H9 (cell line): ENCODE measurements at regions not wholly inside any gene's neighbourhood (a gene's known extent, or its start where the extent isn't known, plus 50 kb on each side); places are given as distances from the start of the nearest gene placed in this dataset.

Experiments used
- DNase-seq: peaks from one replicate; pipeline ENCODE4 v3.0.0-alpha.2; 2017
- H2AFZ ChIP-seq: one replicate; pipeline ENCODE4 v1.6.1; 2013; ENCODE audit warnings: mild to moderate bottlenecking, low read length, control low read depth, moderate library complexity
- H2AK5ac ChIP-seq: 2 replicates; pipeline ENCODE4 v1.6.1; 2013; ENCODE audit warnings: low read length, control low read depth, mixed read lengths; ENCODE audit not compliant: insufficient read length
- H2BK120ac ChIP-seq: one replicate; pipeline ENCODE4 v1.6.1; 2013; ENCODE audit warnings: low read depth, mild to moderate bottlenecking, low read length, control low read depth, inconsistent platforms; ENCODE audit not compliant: poor library complexity, severe bottlenecking
- H2BK12ac ChIP-seq: 2 replicates; pipeline ENCODE4 v1.6.1; 2013; ENCODE audit warnings: low read length, control low read depth, mixed read lengths, low read depth; ENCODE audit not compliant: insufficient read length
- H2BK15ac ChIP-seq: 2 replicates; pipeline ENCODE4 v1.6.1; 2013; ENCODE audit warnings: low read depth, low read length, control low read depth
- H2BK20ac ChIP-seq: one replicate; pipeline ENCODE4 v1.6.1; 2013; ENCODE audit warnings: low read depth, mild to moderate bottlenecking, low read length, control low read depth, inconsistent platforms; ENCODE audit not compliant: poor library complexity, severe bottlenecking
- H2BK5ac ChIP-seq: 2 replicates; pipeline ENCODE4 v1.6.1; 2013; ENCODE audit warnings: low read length, control low read depth, mixed read lengths; ENCODE audit not compliant: insufficient read length
- H3K14ac ChIP-seq: 2 replicates; pipeline ENCODE4 v1.6.1; 2013; ENCODE audit warnings: low read length, control low read depth; ENCODE audit not compliant: insufficient read depth
- H3K18ac ChIP-seq: 2 replicates; pipeline ENCODE4 v1.6.1; 2013; ENCODE audit warnings: low read depth, mild to moderate bottlenecking, mixed read lengths, low read length, control low read depth; ENCODE audit not compliant: insufficient read length
- H3K23ac ChIP-seq: 2 replicates; pipeline ENCODE4 v1.6.1; 2013; ENCODE audit warnings: low read length, control low read depth, mixed read lengths, low read depth; ENCODE audit not compliant: insufficient read length
- H3K23me2 ChIP-seq: 2 replicates; pipeline ENCODE4 v1.6.1; 2013; ENCODE audit warnings: low read depth, mild to moderate bottlenecking, mixed read lengths, low read length, control low read depth; ENCODE audit not compliant: insufficient read length, poor library complexity, severe bottlenecking
- H3K27ac ChIP-seq: 2 replicates; pipeline ENCODE4 v1.5.1; 2013; ENCODE audit warnings: low read length, control low read depth, mixed read lengths, low read depth; ENCODE audit not compliant: insufficient read length
- H3K27me3 ChIP-seq: 2 replicates; pipeline ENCODE4 v1.6.1; 2013; ENCODE audit warnings: low read length, control low read depth, inconsistent platforms; ENCODE audit not compliant: insufficient read depth
- H3K4ac ChIP-seq: 2 replicates; pipeline ENCODE4 v1.6.1; 2013; ENCODE audit warnings: low read depth, mild to moderate bottlenecking, control low read depth, inconsistent platforms, low read length, moderate library complexity
- H3K4me1 ChIP-seq: 2 replicates; pipeline ENCODE4 v1.6.1; 2013; ENCODE audit warnings: low read length, control low read depth, inconsistent platforms; ENCODE audit not compliant: insufficient read depth
- H3K4me2 ChIP-seq: 2 replicates; pipeline ENCODE4 v1.6.1; 2013; ENCODE audit warnings: low read length, control low read depth, mixed read lengths; ENCODE audit not compliant: insufficient read length, insufficient read depth
- H3K56ac ChIP-seq: 2 replicates; pipeline ENCODE4 v1.6.1; 2013; ENCODE audit warnings: low read depth, mild to moderate bottlenecking, mixed read lengths, low read length, control low read depth; ENCODE audit not compliant: insufficient read length
- H3K79me1 ChIP-seq: 2 replicates; pipeline ENCODE4 v1.6.1; 2013; ENCODE audit warnings: low read depth, mild to moderate bottlenecking, moderate library complexity, low read length, control low read depth, inconsistent platforms; ENCODE audit not compliant: insufficient read depth, poor library complexity, severe bottlenecking
- H3K79me2 ChIP-seq: 2 replicates; pipeline ENCODE4 v1.6.1; 2013; ENCODE audit warnings: low read length, control low read depth, inconsistent platforms; ENCODE audit not compliant: insufficient read depth
- H3K9ac ChIP-seq: 2 replicates; pipeline ENCODE4 v1.6.1; 2013; ENCODE audit warnings: low read length, control low read depth, mixed read lengths; ENCODE audit not compliant: insufficient read length; ENCODE audit errors: extremely low read depth
- H3K9me3 ChIP-seq: one replicate; pipeline ENCODE4 v1.6.1; 2013; ENCODE audit warnings: low read depth, low read length, inconsistent platforms; ENCODE audit not compliant: control insufficient read depth
- H3T11ph ChIP-seq: one replicate; pipeline ENCODE4 v1.6.1; 2013; ENCODE audit warnings: mild to moderate bottlenecking, low read length, control low read depth, inconsistent platforms
- H4K20me1 ChIP-seq: one replicate; pipeline ENCODE4 v1.6.1; 2013; ENCODE audit not compliant: control insufficient read depth, insufficient read length, insufficient read depth
- H4K5ac ChIP-seq: 2 replicates; pipeline ENCODE4 v1.6.1; 2013; ENCODE audit warnings: low read depth, mild to moderate bottlenecking, mixed read lengths, low read length, control low read depth; ENCODE audit not compliant: insufficient read length
- H4K8ac ChIP-seq: replicated peaks from 2 replicates; pipeline ENCODE4 v1.6.1; 2013; ENCODE audit warnings: low read length, control low read depth, mixed read lengths, low read depth; ENCODE audit not compliant: insufficient read length
- H4K91ac ChIP-seq: 2 replicates; pipeline ENCODE4 v1.6.1; 2013; ENCODE audit warnings: low read depth, mild to moderate bottlenecking, moderate library complexity, mixed read lengths, low read length, control low read depth; ENCODE audit not compliant: insufficient read length
- H3K27ac Mint-ChIP-seq, 3 experiments: 2 replicates in 2 of 3; 3 replicates in 1 of 3; pipeline ENCODE4 v1.8.0; 2020 to 2021; ENCODE audit warnings: mixed read lengths in 3 of 3, mild to moderate bottlenecking in 1 of 3, moderate library complexity in 1 of 3
- H3K27me3 Mint-ChIP-seq: 2 replicates; pipeline ENCODE4 v1.8.0; 2021; ENCODE audit warnings: low read depth, mild to moderate bottlenecking, moderate library complexity, mixed read lengths
- H3K36me3 Mint-ChIP-seq, 3 experiments: 2 replicates in 2 of 3; 3 replicates in 1 of 3; pipeline ENCODE4 v1.8.0; 2020 to 2021; ENCODE audit warnings: low read depth in 3 of 3, mixed read lengths in 3 of 3; ENCODE audit not compliant: insufficient read depth in 1 of 3
- H3K4me1 Mint-ChIP-seq, 2 experiments: 2 replicates each; pipeline ENCODE4 v1.8.0; 2020; ENCODE audit warnings: mixed read lengths in 2 of 2
- H3K4me3 Mint-ChIP-seq, 2 experiments: 2 replicates in 1 of 2; 3 replicates in 1 of 2; pipeline ENCODE4 v1.8.0; 2020 to 2021; ENCODE audit warnings: mild to moderate bottlenecking in 2 of 2, mixed read lengths in 2 of 2, moderate library complexity in 1 of 2
- H3K9me3 Mint-ChIP-seq, 2 experiments: 2 replicates in 1 of 2; 3 replicates in 1 of 2; pipeline ENCODE4 v1.8.0; 2020; ENCODE audit warnings: mild to moderate bottlenecking in 2 of 2, mixed read lengths in 2 of 2, moderate library complexity in 1 of 2
- CTCF ChIP-seq: fragments of 200-600 bp; sonication (generic); conservative IDR thresholded peaks from 3 replicates; pipeline ENCODE4 v1.8.0; 2021; ENCODE audit warnings: antibody characterized with exemption, mild to moderate bottlenecking
- WGBS: extraction: QIAGEN DNeasy Blood & Tissue Kit; methylation state at CpG from one replicate; pipeline ENCODE4 v1.1.7; 2013; ENCODE audit warnings: missing lambda C conversion rate, low lambda C conversion rate, mixed read lengths; ENCODE audit not compliant: insufficient read length; ENCODE audit errors: extremely low coverage; 5-methylcytosine and 5-hydroxymethylcytosine counted together

- H3K4me1 ChIP-seq: no peaks in the 10 kb centered on the region
- no peak overlapping the region for H3K27ac Mint-ChIP-seq
- H3K23me2 ChIP-seq: no peaks in the 10 kb centered on the region
- H2AFZ ChIP-seq: no peak overlapping the region
- no peaks in the 10 kb centered on the region for H3K36me3 Mint-ChIP-seq
- peaks cover 0 to 3% of the 10 kb centered on the region in 2 experiments; a peak in 2 of 5 replicates for H3K9me3 Mint-ChIP-seq
- H3K14ac ChIP-seq: no peak overlapping the region
- H3K18ac ChIP-seq: no peak overlapping the region
- no peak for TF ChIP-seq CTCF
- WGBS: no CpG with 5 or more reads among the region's 3 CpGs
- H3K4me1 Mint-ChIP-seq: peaks cover 16 to 21% of the 10 kb centered on the region in 2 experiments
- H2BK120ac ChIP-seq: no peak overlapping the region
- H3T11ph ChIP-seq: no peak overlapping the region
- no peak overlapping the region for H3K56ac ChIP-seq
- no peak overlapping the region for H2BK5ac ChIP-seq
- no peak overlapping the region for H2BK15ac ChIP-seq
- no peaks in the 10 kb centered on the region for H3K79me1 ChIP-seq
- H2AK5ac ChIP-seq: no peak overlapping the region
- no peak overlapping the region for H4K5ac ChIP-seq
- H3K9me3 ChIP-seq: no peaks in the 10 kb centered on the region
- H3K27me3 ChIP-seq: no peaks in the 10 kb centered on the region
- H3K27ac ChIP-seq: no peak overlapping the region
- peaks cover 4% of the 10 kb centered on the region for H3K27me3 Mint-ChIP-seq
- no peak overlapping the region for H4K91ac ChIP-seq
- no peaks in the 10 kb centered on the region for H3K79me2 ChIP-seq
- no peak overlapping the region for H3K4me3 Mint-ChIP-seq
- no peak overlapping the region for H4K8ac ChIP-seq
- H2BK12ac ChIP-seq: no peak overlapping the region
- DNase-seq: no peak
- H3K9ac ChIP-seq: no peak overlapping the region
- no peak overlapping the region for H3K4ac ChIP-seq
- H2BK20ac ChIP-seq: no peak overlapping the region
- no peak overlapping the region for H3K23ac ChIP-seq
- no peaks in the 10 kb centered on the region for H4K20me1 ChIP-seq
- H3K4me2 ChIP-seq: no peak overlapping the region
Measured at GRCh38 chr20:43320536-43320935, 130.8 kb upstream of the PTPRT start.
